ENCODE measurements at regions not wholly inside any gene's neighbourhood (a gene's known extent, or its start where the extent isn't known, plus 50 kb on each side); places are given as distances from the start of the nearest gene placed in this dataset.

DNA sequence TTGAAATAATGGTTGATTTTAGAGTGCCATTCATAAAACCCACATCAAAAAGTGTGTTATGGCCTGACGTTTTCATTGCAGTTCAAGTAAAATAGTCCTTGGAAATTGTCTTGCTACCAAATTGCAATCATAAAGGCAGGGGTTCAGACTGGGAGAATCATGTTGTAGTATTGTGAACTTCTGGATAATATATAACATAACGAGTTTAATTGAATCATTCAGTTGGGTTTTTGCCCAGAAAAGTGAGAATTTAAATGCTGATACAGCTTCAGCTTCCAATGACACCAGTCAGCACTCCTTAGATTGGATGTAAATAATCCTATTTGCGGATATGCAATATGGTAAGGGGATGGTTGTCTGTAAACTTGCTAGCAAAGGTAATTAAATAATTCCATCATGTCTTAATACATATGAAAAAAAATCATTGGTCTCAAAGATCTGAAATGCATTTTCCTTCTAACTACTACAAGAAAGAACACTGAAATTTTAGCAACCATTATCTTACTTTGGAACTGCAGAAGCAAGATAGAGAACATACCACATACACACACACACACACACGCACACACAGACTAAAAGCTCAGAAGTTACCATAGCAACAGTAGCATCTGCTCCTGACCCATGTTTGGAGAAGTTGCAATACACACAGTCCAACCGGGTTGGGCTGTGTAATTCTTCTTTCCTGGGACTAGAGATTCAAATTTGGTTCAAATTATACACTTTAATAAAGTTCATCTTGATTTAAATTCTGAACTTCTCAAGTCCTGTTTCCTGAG is 686.2 kb upstream of the NR2F2 start:
- no peak for DNase-seq (ENCODE audit: low read depth)

DNA sequence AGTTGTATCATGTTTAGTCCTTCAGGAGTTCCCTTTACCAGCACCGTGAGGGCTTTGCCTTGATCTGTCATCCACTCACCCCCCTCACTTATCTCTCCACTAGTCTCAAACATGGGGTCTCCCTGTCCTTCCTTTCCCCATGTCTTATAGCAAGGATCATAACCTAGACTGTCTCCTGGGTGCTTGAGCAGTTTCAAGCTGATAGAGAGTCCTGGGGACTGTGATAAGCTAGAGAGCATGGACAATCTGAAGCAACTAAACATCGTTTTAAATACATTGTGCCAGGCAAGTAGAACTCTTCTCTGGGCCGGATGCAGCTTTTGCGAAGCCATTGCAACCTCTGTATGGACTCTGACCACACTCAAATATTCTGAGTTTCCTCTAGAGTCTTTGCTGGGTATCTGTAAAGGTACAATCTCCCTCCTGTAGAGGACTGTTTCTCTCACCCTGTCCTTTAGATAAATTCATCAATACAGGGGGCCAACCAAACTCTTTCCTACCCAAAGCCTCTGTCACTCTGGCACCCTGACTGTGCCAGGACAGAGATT is 684.6 kb upstream of the NR2F2 start:
- no peak for DNase-seq (ENCODE audit: low read depth)

DNA sequence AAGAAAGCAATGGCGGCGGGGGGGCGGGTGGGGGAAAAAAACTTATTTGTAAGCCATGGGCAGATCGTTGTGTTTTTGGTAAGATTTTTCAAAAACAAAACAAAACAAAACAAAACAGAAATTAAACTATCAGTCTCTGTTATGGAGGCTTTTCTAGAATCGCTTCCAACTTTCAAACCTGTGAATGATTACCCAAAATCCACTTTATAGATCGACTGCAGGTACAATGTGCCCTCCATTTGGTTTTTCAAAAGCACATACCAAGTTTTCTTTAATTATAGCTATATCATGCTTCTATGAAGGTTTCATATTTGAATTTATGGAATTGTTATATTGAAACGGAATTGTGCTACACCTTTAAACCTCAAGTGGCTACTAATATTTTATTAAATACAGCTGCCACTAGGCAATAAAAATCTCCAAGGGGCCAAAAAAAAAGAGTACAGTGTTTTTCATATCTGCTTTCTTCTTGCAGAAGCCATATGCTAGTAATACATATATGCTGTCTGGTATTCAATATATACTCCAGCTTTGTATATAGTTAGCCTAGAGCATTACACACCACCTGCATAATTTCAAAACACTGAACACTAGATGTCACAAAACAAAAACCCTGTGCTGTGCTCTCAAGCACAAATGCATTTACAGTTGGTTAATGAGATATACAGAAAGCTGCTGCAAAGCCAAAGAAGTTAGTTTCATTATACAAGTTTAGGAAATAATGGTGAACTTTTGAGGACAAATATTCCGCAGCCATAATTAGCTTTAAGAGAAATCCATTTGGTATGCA is 683.8 kb upstream of the NR2F2 start:
- no peak for DNase-seq (ENCODE audit: low read depth)

DNA sequence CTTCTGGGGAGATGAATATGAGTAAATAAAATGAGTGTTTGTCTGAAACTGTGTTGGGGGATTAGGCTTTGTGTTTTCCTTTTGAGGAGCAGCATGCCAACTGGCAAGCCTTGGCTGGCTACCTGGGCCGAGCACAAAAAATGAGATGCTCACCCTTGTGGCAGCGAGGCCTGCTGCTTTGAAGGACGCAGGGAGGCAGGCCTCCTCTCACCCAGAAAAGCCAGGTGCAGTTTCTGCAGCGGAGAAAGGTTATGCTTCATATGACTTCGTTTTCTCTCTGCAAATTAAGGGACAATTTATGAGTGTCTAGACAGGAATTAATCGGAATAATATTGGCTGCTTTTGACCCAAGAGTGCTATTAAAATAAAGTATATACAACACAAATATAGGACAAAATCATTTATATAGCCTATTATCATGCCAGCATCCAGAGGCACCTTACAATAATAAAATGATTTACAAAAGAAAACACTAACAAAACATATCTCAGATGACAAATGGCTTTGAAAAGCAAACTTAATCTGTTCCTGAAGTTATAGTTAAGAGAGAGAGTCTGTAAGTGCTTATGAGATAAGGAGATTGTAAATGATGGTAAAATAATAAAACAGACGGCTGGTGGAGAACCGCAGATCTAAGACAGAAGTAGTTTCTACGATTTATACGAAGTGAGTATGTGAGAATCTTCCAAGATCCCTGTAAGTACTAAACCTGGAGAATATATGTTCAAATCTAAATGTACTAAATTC is 682.8 kb upstream of the NR2F2 start:
- no peak for DNase-seq (ENCODE audit: low read depth)

DNA sequence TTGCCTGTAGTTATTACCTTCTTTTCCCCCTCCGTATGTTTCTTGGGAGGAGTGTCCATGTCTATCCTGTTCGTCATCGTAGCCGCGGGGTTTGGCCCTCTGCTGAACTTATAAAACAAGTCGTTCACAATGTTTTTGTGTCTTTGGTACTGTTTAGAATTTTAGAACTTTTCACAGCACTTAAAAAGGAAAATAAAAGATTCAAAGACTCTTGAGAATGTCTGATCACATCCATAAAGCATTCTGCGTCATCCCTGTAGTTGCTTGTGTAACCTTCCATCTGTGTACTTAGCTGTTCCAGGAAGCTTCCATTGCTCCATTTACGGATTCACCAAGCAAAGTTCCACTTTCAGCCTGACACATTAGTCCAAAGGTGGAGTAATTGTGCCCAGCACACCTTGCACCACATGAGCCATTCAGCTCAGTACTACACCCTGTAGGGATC is 677.1 kb upstream of the NR2F2 start:
- DNase-seq (ENCODE audit: low read depth) = no peak

DNA sequence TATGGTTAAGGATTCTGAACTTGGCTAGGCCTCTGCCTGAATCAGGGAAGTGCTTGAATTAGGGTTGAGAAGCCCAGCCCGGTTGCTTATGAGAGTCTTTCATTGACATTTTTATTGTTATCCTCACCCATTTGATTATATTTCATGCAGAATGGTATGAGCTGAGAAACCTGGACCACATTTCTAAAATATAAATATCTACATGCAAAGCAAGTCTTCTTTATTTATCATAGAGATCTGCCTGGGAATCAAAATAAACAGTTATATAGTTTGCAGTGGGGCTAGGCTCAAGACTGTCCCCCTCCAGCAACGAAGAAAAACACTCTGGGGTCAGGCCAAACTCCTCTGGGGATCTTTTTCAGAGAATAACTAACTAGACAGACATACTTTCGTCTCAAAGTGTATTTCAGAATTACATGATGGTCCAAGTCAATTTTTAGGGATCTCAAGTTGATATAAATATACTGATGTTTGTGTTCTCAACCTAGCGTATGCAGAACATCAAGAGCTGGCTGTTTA is 675.4 kb upstream of the NR2F2 start:
- DNase-seq (ENCODE audit: low read depth) = no peak

DNA sequence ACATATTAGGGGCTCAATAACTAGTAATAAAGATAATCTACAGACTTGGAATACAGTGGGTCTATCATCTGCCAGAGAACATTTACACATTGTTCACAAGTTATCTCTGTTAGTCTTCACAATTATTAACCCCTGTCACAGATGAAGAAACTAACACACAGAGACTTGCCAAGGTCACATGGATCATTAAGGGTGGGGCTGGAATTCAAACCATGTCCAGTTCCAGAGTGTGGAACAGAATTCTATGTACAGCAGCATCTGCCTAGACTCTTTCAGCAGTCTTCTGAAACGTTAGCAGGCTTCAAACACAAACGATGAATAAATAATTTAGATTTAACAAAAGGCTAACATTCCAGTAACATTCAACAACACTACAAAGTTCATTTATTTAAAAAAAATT is 673.9 kb upstream of the NR2F2 start:
- no peak for DNase-seq (ENCODE audit: low read depth)

DNA sequence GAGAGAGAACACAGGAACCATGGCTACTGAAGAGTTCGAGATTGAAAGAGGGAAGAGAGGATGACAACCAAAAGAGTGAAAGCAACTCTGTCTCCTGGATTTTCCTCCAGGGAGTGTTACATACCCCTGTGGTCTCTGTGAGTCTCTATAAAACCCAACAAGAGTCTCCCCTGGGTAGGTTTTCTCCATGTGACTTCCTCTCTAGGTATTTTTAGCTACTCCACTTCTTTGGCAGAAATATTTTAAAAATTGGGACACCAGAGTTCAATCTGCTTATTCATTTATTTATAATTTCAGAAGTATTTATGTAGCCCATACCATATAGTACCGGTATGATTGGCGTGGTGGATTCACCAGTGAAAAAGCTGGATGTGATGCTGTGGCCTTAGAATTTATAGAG is 671.7 kb upstream of the NR2F2 start:
- DNase-seq (ENCODE audit: low read depth) = no peak

DNA sequence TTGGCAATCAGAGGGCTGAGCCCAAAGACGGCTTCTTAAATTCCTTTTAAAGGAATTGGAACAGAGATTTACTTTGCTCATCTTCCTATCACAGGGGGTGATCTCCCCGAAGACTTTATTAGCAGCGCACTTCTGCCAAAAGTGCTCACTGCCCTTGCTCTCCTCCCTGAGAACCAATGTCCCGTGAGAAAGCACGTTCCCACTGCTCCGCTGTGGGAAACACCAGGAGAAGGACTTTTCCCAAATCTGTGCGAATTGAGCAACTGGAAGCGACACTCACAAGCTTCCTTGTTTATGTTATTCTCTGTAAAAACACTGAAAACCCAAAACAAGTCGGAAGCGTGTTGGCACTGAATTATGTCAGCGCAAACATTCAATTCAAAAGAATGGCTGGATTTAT is 670.8 kb upstream of the NR2F2 start:
- DNase-seq (ENCODE audit: low read depth) = no peak

DNA sequence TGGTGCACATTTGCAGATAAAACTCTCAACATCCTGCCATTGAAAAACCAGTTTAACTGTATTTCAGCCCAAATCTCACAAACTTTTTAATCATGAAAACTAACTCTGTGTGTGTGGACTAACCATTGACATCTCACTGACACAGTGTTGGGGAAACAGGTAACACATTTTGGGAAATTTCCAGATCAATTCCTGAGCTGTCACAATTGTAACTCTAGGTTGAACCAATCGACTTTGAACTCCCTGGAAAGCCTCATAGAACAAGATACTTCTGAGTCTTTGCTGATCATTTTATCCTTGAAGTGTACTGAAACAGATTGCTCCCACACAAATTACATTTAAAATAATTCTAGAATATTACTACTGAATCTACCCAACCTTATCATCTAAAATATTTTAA is 667.9 kb upstream of the NR2F2 start:
- no peak for DNase-seq (ENCODE audit: low read depth)

DNA sequence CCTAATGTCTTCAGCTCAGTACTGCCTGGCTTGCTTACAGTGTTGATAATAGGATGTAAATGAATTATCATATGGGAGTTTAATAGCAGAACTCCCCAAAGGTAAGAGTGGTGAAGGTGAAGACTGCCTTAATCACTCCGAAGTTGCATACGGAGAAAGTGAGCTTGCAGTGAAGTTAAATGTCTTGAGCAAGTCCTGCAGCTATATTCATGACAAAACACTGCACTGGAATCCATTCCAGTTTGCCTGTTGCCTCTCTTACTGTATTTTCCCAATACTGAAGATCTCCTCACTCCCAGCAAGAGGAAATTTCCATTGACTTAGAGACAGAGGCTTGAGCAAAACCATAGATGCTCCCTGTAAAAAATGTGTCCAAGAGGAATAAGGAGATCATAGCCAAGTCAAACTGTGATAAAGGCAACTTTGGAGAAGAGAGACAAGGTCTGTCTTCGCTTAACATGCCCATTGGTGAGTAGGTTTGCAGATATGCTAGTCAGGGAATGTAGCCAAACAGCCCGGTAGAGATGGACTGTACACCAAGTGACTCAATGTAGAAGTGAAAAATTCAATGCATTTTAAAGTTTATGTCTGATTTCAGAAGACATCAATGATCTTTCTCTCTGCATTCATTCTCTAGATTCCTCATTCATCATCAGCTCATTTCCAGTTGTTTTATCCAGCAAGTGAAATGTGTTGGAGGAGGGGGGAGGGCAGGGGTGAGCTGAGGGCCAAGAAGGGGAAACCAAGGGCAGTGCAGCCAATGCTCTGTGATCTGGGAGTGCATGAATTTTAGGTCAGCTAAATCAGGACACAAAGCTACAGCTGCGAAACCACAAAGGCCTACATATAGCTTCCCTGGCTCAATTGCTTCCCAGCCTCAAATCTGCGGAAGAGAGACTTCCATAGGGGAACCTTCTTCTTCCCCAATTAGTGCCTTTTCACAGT is 667.1 kb upstream of the NR2F2 start:
- DNase-seq (ENCODE audit: low read depth) = no peak

DNA sequence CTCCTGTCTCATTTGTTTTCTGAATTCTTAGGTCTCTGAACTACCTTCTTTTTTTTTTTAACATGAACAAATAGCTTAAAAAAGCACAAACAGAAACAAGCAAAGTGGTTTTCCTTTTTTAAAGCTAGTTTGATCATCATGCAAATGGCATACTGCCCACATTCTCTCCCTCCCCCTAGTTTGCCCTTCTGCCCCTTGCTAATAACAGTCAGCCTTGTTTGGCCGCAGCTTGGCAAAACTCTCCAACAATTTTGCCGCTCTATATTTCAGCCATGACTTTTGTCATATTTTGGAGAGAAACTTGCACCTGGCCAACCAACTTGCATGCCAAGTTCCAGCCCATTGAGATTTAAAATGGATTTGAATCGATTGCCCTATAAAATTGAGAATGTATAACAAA is 666.0 kb upstream of the NR2F2 start:
- DNase-seq (ENCODE audit: low read depth) = no peak

DNA sequence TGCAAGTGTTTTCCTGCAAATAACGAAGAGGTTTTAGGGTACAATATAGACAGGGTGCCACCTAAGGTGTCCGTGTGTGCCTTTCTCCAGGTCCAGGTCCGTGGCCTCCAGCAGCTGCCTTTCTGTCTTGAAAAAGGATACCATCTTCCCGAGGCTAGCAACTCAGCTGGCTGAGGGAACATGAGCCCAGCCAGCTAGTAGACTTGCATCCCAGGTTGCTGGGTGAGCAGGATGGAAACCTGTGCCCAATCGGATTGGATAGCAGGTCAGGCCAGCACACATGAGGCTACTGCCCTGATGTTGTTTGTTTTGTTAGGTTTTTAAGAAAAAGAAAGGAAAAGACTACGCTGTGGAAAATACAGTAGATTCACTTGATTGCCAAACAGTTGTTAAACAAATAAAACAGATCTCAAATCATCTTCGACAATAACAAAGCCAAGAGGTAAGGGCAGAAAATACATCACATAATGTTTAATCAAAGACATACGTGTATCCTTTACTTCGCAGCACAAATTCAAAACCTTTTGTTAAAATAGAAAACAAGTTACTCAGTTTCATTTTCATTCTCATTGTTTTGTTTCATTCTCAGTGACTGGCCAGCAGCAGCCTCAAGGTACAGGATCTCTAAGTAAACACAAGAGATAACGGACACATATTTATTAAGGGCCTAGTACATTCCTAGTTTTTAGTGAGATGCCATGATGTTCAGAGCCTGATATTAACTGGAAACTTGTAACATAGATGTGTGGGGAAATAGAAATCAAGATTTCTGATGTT is 661.2 kb upstream of the NR2F2 start:
- DNase-seq (ENCODE audit: low read depth) = no peak

DNA sequence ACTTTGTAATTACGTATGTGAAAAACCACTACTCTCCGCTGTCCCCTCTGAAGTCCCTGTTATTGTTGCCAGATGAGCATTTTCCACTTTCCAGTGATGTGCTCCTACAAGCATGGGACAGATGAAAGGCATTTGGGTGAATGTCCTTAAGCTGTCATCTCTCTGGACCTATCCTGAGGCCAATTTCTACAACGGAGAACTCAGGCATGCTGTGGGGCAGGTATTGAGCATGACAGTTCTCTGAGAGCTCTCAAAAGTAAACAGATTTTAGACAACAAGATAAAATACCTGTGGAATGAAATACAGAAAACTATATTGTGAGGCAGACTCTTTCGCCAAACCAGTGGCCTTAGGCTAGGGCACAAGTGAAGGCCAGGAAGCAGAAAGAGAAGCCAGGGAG is 656.5 kb upstream of the NR2F2 start:
- DNase-seq (ENCODE audit: low read depth) = no peak

DNA sequence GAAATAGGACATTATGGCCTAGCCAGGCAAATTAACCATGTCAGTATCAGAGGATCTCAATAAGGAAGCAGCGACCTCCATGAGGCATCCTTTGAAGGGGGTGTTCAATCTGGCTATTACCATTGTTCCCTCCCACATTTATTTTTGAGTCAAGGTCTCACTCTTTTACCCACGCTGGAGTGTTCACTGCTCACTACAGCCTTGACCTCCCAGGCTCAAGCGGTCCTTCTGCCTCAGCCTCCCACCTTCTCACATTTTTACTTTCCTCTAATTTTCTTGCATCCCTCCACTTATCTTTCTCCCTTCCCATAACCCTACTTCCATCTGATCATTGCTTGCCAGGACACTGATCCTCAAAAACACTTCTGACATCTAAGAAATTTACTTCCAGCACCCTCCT is 654.0 kb upstream of the NR2F2 start:
- no peak for DNase-seq (ENCODE audit: low read depth)

DNA sequence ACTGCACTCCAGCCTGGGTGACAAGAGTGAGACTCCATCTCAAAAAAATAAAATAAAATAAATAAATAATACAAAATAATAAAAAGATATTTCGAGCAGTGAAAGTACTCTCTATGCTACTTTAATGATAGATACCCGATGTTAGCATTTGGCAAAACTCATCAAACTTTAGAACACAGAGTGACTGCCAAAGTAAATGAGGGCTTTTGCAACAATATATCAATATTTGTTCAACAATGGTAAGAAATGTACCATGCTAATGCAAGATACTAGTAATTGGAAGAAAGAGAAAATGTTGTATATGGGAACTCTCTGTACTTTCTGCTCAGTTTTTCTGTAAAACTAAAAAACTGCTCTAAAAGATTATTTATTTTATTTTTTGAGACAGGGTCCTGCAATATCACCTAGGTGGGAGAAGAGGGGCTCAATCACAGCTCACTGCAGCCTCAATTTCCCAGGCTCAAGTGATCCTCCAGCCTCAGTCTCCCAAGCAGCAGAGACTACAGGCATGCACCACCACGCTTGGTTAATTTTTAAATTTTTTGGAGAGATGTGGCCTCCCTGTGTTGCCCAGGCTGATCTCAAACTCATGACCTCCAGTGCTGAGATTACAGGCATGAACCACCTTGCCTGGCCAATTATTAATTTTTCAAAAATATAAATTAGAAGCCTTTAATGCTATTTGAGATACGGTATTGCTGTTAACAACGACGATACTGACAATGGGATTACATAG is 650.5 kb upstream of the NR2F2 start:
- DNase-seq (ENCODE audit: low read depth) = no peak

DNA sequence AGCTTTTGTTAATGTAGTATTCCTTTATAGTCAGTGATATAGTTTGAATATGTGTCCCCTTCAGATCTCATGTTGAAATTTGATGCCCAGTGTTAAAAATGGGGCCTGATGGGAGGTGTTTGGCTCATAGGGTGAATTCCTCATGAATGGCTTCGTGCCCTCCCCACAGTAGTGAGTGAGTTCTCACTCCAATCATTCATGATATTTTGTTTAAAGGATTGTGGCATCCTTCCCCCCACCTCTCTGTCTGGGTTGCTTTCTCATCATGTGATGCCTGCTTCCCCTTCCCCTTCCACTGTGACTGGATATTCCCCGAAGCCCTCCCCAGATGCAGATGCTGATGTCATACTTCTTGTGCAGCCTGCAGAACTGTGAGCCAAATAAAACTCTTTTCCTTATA is 649.8 kb upstream of the NR2F2 start:
- DNase-seq (ENCODE audit: low read depth) = no peak

DNA sequence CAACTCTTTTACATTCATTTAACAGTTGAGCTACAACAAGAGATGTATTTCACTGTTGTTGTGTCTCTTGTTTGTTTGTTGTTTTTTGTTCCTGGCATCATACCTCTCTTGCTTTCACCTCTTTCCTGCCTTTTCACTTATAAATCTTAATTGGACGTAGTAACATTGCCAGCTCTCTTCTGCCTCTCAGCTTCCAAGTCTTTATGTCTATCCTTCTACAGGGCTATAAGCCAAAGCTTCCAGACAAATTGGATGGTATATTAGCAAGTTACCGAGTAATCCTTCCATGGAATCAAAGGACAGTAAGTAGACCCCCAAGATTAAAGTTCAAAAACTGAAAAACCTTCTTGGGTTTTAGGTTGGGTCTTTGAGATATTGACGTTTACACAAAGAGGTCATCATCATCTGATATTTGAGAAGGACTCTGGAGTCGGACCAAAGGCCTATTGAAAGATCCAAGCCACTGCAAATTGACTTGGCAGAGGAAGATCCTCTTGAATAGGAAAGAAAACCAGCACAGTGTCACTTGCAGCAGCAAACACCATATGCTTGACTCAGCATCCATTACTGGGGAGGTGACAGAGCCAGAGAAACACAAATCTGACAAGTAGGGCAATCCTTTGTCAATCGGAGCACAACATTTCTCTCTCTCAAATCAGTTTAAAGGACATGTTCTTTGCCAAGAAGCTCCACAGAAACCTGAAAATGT is 648.5 kb upstream of the NR2F2 start:
- no peak for DNase-seq (ENCODE audit: low read depth)

DNA sequence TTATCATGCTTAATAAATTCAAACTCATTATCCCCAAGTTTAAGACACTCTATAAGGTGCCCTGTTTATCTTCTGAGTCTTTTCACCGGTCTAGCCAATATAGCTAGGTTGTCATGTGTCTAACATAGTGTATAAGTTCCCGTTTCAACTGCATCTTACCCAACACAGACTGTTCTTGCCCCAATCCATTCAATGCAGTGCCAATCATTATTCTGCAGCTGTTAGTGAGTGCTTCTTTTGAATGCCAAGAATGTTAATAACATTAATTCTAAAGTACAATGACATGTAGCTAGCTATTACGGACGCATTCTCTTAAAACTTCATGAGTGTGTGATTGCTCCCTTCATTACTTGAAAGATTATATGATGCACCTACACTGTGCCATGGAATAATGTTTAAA is 646.4 kb upstream of the NR2F2 start:
- DNase-seq (ENCODE audit: low read depth) = no peak
